GM12878 (cell line): ENCODE measurements at regions not wholly inside any gene's neighbourhood (a gene's known extent, or its start where the extent isn't known, plus 50 kb on each side); places are given as distances from the start of the nearest gene placed in this dataset.

Experiments
- CTCF ChIP-seq, 3 experiments: IDR thresholded peaks in 2 of 3; conservative IDR thresholded peaks in 1 of 3; 2 replicates each; pipeline ENCODE4 v1.5.1; 2011; ENCODE audit warnings: low read depth in 3 of 3, low read length in 3 of 3, mild to moderate bottlenecking in 3 of 3, control low read depth in 2 of 3, moderate library complexity in 2 of 3, inconsistent platforms in 1 of 3, mixed read lengths in 1 of 3; ENCODE audit not compliant: control insufficient read depth in 2 of 3, insufficient read depth in 1 of 3; ENCODE audit errors: extremely low read depth in 1 of 3
- ZNF384 ChIP-seq: IDR thresholded peaks from 2 replicates; pipeline ENCODE4 v1.6.1; 2012; ENCODE audit warnings: low read depth, mild to moderate bottlenecking, low read length, improper control_type of control experiment, borderline replicate concordance

GRCh38 chr10:64959883-64960282, 1438.7 kb downstream of the REEP3 start:
- no peak for TF ChIP-seq ZNF384
- no peak for TF ChIP-seq CTCF (IDR thresholded peaks at IDR 0.05 in 2 of 3, conservative IDR thresholded peaks at IDR 0.05 in 1 of 3; ENCODE audit: control insufficient read depth in 2 of 3, extremely low read depth in 1 of 3, insufficient read depth in 1 of 3, low read depth in 3 of 3, low read length in 3 of 3)
